ENCODE measurements at regions not wholly inside any gene's neighbourhood (a gene's known extent, or its start where the extent isn't known, plus 50 kb on each side); places are given as distances from the start of the nearest gene placed in this dataset.

GRCh38 chr7:41762641-41763040, 59.8 kb upstream of the INHBA start:
- TF ChIP-seq CTCF (IDR thresholded peaks at IDR 0.05) (no peak), POLR2A (IDR thresholded peaks at IDR 0.05) (no peak)

Measured in lower leg skin (tissue), 3 donors.